NCI-H2196 treated with DMSO at 0.1 percent for 48 hours (cell line): ENCODE measurements at regions not wholly inside any gene's neighbourhood (a gene's known extent, or its start where the extent isn't known, plus 50 kb on each side); places are given as distances from the start of the nearest gene placed in this dataset.

Experiments used
- DNase-seq: peaks from one replicate; lab custom pipeline; 2025; ENCODE audit not compliant: unreplicated experiment; lab: John Stamatoyannopoulos, UW

DNA sequence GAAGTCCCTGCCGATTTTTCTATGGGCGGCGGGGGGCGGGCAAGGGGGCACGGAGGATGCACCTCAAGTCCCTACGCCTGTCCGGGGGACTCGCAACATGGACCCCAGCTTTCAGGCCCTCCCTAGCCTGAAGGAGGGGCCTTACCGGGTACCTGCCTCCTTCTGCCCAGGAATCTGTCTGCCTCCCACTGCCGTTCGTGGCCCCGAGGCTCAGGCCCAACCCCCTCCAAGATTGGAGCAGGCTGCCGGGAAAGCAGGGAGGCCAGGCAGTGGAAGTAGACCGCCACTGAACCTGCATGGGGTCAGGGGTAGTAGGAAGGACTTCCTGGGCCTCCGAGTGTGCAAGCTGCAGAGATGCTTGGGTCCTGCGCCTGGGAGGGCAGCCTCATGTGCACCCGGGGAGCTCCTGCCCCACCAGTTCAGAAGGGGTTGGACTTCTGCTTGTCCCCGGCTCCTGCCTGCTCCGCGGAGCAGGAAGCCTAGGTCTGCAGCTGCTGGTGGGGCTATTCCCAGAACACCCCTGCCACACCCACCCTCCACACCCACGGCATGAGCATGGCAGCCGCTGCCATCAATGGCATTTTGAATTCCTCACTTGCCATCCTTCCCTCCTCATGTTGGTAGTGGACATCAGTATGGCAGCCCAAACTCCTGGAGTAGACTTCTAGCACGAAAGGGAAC lies 1312.7 kb upstream of the ACO1 start:
- no peak for DNase-seq

DNA sequence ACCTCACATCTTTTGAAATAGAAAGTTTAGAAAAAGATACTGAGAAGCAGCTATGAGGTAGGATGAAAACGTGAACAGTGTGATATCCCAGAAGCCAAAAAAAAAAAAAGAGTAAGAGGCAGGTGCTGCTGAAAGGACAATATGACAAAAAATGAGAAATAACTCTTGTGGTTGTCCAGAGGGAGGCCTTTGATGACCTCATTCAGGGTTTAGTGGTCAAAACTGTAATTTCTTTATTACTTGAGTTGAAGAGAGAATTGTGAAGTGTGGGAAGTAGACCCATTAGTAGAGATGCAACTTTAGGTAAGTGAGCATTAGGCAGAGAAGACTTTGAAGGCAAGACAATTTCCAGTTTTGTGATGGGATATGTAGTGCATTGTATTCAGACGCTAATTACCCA lies 1306.3 kb upstream of the ACO1 start:
- DNase-seq = no peak

DNA sequence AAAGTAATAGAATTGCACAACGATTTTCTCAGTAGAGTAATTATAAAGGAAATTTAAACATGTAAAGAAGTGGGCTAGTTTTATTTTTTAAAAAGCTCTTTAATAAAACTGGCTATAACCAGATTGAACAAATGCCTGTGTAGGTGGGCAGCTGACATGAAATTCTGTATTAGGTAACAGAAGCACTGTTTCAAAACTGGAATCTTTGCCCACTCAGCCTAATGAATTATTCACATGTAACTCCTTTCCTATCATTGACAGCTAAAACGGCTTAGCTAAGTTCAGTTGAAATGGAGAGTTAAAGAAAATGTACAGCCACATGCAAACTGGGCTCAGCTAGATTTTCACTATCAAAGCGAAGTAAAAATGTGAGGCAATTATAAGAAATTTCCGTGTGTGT lies 1300.1 kb upstream of the ACO1 start:
- no peak for DNase-seq

DNA sequence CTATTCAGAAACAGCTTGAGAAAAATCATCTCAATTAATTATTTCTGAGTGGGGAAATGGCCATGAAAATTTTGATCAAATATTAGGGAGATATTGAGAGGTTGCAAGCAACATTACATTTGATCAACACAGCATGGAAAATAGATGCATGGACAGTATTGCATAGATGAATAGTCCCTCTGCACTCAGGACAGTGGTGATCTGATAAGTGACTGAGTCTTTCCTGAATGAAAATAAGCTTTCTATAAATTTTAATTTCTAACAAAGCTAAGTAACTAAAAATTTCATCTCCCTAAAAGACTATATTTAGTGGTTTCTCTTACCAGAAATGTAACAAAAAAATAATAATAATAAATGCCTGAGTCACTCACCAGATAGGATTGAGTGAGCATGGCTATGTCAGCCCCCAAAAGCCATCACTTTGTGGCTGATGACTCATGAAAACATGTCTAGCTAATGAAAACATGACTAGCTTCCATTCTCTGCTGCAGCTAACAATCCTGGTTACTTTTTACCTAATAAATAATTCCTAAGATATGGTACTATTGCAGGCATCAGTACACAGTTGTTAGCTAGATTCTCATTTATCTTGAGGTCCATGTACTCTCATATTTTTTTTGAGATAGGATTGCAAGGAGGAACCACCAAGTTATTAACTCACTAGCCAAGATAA lies 1294.8 kb upstream of the ACO1 start:
- DNase-seq = no peak

DNA sequence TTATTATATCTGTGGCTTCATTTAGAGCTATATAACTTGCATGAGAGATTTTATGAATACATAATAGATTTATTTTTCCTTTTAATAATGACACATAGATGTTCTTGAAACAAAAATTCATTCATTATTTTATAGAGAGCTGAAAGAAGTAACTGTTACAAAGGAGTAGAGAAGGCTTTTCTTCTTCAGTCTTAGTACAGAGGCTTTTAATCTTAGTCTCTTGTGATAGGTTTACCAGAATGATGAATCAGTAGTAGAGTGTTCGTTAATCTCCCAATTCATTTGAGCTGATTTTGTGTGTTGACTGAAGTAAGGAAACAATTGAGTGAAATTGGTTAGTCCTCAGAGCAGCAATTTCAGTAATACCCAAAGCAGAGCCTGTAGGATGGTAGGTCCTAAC lies 1284.1 kb upstream of the ACO1 start:
- no peak for DNase-seq

DNA sequence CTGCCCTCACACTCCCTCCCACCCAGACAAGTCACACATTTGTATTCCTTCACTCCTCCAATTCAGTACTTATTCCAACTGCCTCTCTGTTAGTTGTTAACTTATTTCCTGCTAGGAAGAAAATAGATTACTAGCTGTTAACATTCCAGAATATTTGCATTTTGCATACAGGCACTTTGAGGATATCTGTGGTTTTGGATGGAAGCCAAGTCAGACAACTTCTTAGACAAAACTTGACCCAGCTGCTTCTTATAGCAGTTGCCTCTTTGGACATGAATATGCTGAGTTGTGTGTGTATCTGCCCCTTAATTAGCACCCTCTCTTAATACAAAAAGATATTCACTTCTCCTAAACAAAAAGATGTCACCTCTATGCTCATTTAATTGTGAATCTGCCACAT lies 1280.6 kb upstream of the ACO1 start:
- no peak for DNase-seq

DNA sequence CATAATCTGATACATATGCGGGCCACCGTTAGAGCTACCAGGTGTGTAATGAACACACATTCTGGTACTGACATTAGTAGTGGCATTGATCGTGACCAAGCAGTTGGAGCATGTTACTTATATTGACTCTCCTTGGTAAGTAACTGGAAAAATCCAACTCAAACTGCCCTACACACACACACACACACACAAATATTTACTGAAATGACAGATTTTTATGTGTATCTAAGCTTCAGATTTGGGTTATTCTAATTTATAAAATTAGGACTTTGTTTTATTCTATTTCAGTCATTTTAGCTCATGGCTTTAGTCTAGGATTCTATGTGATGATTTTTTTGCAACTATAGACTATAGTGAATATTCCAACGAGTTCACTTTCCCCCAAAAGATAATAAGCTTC lies 1280.2 kb upstream of the ACO1 start:
- DNase-seq = no peak

DNA sequence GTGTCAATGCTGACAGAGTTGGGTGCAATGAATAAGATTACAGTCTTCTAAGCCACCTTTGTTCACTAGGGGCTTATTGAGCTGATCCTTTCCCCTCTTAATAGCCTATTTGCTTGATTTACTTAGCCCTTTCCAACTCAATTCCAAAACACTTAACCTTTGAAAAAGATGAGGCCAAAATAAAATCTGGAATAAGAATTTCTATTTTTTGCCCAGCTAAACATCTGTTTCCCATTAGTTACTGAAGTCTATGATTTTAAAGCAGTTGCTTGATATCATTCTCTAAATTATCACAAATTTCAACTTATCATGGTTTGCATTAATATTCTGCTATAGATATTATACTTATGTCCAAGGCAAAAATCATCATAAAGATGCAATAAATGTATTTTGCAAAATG lies 1272.0 kb upstream of the ACO1 start:
- DNase-seq = no peak

DNA sequence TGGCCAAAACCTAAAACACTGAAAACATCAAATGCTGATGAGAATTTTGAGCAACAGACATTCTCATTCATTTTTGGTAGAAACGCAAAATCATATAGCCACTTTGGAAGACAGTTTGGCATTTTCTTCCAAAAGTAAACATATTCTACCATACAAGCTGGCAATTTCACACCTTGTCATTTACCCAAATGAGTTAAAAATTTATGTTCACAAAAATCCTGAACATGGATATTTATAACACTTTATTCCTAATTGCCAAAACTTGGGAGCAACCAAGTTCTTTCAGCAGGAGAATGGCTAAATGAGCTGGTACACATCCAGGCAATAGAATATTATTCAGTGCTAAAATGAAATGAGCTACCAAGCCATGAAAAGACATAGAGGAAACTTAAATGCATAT lies 1270.1 kb upstream of the ACO1 start:
- no peak for DNase-seq

DNA sequence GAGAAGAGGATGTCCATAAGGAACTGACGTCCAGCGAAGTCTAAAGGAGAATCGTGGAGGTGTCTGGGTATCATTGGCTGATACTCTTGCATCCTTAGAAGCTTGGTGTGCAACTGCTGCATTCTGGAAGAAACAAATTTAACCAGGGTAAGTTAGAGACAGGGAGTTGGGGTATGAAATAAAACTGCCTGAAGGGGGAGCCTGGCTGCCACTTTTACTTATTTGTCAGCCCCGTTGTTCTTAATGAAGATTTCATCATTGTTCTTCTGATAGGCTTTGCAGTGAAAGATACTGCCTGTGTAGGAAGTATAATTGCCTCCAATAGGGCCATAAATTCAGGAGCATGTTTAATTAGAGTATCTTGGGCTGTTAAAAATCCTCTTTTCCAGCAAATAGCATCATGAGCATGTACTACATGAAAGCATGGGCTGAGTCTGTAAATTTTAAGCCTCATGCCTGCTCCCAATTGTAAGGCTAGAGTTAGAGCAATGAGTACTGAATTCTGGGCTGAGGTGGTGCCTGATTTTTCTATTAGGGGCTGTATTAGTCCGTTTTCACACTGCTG lies 1264.5 kb upstream of the ACO1 start:
- DNase-seq = no peak

DNA sequence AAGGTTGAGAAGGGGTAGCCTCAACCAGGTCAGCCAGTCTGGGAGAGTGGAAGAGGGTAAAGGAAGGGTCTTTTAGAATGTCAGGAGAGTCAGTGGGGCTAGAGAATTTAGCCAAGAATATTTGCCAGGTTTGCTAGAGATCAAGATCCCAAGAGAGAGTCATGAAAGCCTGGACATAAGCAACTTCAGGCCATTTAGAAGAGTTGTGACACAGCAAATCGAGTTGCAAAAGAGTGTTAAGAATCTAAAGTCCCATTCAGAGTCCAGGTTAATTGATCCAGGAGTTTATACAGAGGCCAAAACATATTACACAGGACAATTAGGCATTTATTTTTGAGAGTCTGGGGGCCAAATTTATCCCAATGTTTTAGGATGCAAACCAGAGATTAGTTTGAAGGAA lies 1260.1 kb upstream of the ACO1 start:
- no peak for DNase-seq

DNA sequence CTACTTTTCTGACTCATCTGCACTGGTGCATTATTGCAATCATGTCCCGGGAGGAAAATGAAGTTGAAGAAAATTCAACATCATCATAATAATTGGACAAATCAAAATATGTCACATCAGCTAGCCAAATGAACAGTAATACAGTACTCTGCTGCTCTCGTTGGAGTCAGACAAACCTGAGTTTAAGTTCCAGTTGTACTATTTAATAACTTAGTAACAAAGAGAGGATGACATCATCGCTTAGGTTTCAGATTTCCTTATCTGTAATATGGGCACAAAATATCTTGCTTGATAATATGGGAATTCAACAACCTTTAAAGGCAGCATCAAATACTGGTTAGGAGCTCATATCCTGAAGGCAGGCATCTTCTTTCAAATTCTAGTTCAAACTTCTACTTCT lies 1248.9 kb upstream of the ACO1 start:
- no peak for DNase-seq

DNA sequence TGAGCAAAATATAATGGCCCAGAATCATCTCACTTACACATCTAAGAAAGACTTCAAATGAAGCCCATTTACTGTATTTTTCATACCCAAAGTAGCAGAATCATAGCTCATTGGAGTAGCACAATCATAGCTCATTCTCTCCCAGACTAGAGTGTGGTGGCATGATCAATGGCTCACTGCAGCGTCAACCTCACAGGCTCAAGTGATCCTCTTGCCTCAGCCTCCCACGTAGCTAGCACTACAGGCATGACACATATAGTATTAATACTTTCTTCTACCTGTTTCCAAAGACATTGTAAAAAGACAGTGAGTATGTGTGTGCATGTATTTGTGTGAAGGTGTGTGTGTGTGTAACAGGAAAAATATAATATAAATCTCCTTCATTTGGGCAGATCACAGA lies 1247.9 kb upstream of the ACO1 start:
- no peak for DNase-seq

DNA sequence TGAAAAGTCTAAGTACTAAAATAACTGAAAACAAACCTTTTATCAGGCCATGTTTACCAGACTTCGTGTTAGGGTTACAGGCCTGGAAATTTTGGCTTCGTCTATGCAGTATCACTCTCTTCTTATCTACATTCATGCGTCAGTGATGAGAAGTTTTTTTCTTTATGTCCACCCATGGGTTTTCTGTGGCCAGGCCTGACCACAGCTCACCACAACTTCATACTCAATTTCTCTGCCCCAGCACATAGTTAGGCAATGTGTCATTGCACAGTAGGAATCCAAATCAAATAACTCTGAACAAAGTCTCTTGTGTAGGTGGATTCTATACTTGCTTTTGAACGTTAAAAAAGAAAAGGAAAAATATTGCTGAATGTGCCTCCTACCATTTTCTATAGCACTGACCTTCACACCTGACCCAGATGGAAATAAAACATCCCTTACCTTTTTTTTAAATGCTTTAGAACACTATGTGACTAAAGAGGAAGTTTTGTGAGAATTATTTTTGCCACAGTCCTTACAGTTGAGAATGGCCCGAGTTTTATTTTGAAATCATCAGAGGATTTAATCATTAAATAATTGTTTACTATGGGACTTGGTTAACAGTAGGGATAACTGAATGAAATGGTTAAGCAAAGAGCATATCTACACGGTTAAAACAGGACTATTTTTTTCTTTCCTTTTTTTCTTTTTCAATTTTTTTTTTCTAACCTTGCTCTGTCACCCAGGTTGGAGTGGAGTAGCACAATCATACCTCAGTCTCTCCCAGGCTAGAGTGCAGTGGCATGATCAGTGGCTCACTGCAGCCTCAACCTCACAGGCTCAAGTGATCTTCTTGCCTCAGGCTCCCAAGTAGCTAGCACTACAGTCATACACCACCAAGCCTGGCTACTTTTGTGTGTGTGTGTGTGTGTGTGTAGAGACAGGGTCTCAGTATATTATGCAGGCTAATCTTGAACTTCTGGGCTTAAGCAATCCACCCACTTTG lies 1247.0 kb upstream of the ACO1 start:
- no peak for DNase-seq

DNA sequence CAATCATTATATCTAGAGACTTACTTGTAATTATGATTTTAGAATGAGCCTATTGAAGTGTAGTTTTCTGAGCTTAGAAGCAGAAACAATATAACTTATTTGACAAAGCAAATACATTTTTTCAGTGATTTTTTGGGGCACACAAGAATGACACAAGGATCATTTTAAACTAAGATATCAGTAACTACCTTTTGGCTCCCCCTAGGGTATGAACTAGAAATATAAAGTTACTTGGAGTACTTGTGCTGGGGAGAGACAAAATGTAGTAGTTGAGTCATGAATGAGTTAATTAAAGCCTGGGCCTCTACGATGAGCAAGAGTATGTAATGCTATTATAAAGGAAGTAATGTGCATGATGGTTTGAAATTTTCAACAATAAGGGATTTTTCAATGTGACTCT lies 1244.1 kb upstream of the ACO1 start:
- no peak for DNase-seq

DNA sequence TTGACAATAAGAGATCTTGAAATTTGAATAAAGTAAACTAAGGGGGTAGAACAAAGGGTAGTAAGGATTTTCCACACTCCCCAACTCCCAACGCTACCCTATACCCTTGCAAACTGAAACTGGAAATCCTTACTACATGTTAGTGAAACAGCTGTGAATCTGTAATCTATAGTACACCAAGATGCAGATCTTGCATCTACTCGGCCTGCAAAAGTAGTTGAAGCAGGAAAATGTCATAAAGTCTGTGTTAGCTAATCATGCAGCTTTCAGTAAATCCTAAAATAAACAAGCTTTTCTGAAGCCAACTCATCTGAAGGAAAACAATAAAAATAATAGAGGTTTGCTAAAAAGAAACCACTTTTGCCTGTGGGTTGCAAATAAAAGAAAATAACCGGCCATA lies 1242.0 kb upstream of the ACO1 start:
- DNase-seq = no peak

DNA sequence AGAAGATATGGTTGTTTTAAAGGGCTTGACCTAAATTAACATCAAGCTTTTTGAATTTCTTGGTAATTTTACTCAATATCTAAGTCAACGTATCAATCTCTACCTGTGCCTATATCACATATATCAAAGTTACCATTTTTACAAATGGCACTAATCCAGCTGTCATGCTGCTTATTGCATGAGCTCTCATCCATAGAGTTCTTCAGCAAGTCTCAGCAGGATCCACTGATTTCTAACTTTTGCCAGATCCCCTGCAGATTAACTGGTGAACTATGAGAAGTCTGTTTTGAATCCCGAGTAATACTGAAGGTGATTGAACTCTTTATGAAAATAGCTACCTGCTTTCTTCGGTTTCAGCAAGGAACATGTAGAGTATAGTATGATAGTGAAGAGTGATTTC lies 1239.8 kb upstream of the ACO1 start:
- DNase-seq = no peak

DNA sequence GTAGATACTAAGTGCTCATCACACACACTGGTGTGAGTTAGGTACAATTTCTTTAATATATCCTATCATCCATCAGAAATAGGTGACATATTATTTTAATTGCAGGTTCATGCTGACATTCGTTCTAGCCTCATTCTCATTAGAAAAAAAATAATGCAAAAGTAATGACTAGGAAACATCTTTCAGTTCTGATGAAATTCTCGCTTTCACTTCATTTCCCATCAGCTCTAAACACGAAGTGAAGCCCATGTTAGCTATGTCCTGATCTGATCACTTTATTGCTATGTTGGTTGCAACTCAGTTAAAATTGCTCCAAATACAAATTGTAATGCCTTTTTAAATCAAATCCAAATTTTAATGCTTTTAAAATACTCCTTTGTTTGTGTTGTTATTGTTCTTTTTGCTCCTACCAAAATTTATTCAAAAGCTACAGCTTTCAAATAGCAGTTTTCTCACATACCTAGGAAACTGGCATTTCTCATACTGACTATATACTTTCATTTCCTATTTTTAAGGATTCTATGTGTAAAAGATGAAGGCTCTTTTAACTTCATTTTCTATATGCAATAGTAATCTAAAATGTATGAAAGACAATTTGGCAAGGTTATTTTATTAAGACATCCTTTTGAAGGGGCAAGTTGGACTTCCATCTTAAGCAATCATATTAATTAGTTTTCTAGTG lies 1237.8 kb upstream of the ACO1 start:
- no peak for DNase-seq

DNA sequence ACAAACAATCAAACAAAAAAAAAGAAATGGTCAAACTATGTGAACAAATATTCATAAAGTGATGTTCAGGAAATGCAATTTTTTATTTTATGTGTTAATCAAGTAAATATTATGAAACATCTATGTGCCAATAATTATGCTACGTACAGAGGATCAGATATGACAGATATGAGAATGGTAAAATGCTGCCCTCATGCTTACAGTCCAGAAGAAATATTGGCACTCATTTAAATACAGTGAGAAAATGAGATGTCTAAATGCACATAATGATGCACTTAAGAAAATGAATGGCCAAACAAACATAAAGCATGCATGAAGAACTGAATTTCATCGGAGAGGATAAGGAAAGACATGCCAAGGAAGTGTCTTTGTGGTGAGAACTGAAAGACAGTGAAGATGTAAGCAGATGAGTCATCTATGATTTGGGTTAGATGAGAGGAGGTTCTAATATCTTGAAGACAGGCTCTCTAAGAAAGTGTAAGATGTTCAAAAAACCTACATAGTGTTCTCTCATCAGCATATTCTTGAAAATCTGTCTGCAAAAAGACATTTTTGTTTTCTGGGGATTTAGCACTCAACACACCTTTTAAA lies 1231.1 kb upstream of the ACO1 start:
- no peak for DNase-seq

DNA sequence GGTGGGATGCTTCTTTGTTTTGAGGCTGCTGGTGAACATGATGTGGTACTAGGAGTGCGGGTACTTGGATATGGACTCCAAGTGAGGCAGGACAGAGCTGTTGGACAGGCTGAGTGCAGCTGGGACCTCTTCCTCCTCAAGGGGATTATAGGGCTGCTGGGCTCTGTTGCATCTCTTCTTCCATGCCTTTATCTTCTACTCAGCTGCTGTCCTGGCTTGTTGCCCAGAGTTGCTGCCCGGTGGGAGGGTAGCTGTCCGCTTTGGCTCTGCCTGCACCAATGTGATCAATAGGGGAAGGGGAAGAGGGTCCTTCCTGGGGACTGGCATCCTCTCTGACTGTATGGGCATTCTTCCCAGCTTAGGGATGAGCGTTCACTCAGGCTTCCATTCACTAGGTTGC lies 1217.9 kb upstream of the ACO1 start:
- DNase-seq = no peak

DNA sequence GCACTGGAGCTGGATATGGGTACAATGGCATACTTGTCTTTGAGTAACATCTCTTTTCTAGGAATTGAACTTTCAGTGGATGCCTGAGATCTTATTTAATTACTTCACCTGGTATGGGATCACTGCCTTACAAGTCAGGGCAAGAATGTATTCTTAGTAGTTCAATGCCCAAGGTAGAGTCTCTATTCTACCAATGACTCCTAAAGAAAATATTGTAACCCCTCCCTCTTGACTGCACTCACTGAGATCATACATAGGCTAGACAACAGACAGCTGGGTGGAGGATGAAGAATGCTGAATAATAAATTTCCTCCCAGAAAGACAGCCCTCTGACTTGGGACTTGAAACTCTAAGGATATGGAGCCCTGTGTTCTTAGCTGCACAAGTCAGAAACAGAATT lies 1216.3 kb upstream of the ACO1 start:
- DNase-seq = no peak
